ENCODE measurements at regions not wholly inside any gene's neighbourhood (a gene's known extent, or its start where the extent isn't known, plus 50 kb on each side); places are given as distances from the start of the nearest gene placed in this dataset.
A peak's percentile ranks its signal among the peaks of the same experiment; 100 is the strongest.

DNA sequence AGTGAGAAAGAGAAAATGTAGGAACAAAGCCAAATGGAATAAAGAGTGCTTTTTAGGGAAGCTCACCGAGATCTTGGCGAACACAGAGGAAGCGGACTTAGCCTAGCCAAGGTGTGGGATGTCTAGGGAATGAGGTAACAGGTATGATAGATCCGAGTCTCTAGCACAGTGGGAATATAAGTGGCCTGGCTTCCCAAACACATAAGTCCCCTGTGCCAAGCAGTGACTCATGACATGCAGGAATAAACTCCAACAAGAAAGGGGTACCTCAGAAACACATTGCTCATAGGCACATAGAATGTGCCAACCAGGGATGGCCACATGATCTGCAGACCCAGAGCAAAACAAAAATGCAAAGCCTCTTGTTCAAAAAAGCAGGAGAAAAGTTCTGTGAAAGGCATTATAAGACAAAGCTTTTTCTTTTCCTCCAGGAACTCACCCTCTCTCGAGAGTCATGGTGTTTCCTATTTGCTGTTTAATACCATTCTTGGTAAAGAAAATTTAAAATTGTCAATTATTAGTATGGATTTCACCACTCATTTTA, 542.5 kb downstream of the GATA3 start:
- peak; percentile 33 for DNase-seq (ENCODE audit: low read depth, low spot score)

DNA sequence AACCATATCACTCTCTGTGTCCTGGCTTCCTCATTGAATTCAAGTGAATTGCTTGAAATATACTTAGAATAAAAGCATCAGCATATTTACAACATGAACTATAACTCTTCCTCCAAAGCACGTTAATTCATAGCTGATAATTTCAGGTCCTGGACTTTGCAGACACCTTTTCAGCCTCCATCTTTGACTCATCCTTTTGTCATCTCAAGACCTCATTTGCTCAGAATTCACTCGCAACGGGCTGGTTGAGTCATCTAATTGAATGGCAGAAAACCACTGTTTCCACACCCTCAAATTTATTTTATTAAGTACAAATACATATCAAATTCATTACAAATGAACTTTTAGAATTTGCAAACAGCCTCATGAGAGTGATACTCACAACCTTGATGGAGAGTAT, 545.7 kb downstream of the GATA3 start:
- peak; percentile 14 for DNase-seq (ENCODE audit: low read depth, low spot score)

GRCh38 chr10:8602821-8603220, 548.3 kb downstream of the GATA3 start:
- DNase-seq (ENCODE audit: low read depth, low spot score), result no peak

- peak; percentile 9 for DNase-seq (ENCODE audit: low read depth, low spot score)
These were observed 559.6 kb downstream of the GATA3 start for GRCh38 chr10:8614054-8614565.

GRCh38 chr10:8615118-8615517, 560.6 kb downstream of the GATA3 start:
- no peak for DNase-seq (ENCODE audit: low read depth, low spot score)

GRCh38 chr10:8616166-8616565, 561.7 kb downstream of the GATA3 start:
- no peak for DNase-seq (ENCODE audit: low read depth, low spot score)

GRCh38 chr10:8617792-8618191, 563.3 kb downstream of the GATA3 start:
- no peak for DNase-seq (ENCODE audit: low read depth, low spot score)

GRCh38 chr10:8618834-8619233, 564.3 kb downstream of the GATA3 start:
- no peak for DNase-seq (ENCODE audit: low read depth, low spot score)

GRCh38 chr10:8628351-8628750, 573.9 kb downstream of the GATA3 start:
- no peak for DNase-seq (ENCODE audit: low read depth, low spot score)

GRCh38 chr10:8633909-8634308, 579.4 kb downstream of the GATA3 start:
- DNase-seq (ENCODE audit: low read depth, low spot score), result no peak

- DNase-seq (ENCODE audit: low read depth, low spot score), result no peak
These were observed 581.9 kb downstream of the GATA3 start for GRCh38 chr10:8636371-8636770.

DNA sequence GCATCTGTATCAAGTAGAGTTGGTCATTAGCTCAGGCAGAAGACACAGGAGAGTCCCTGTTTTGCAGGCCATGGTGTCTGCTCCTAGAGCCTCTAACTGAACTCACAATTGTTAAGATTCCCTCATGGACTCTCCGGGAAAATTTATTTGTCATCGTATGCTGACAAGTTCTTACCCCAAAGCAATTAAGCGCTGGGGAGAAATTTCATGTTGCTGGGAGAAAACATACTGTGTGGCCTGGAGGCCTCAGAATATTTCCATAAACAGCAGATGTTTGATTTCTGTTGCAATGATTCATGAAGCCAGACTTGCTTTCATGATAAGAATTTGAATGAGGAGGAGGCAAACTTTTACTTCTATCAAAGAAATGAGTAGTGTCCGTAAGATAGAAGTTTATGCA, 583.2 kb downstream of the GATA3 start:
- no peak for DNase-seq (ENCODE audit: low read depth, low spot score)

GRCh38 chr10:8638088-8638672, 583.7 kb downstream of the GATA3 start:
- no peak for DNase-seq (ENCODE audit: low read depth, low spot score)

- DNase-seq (ENCODE audit: low read depth, low spot score), result no peak
These were observed 585.1 kb downstream of the GATA3 start for GRCh38 chr10:8639486-8640185.

GRCh38 chr10:8640301-8640700, 585.8 kb downstream of the GATA3 start:
- DNase-seq (ENCODE audit: low read depth, low spot score), result no peak

DNA sequence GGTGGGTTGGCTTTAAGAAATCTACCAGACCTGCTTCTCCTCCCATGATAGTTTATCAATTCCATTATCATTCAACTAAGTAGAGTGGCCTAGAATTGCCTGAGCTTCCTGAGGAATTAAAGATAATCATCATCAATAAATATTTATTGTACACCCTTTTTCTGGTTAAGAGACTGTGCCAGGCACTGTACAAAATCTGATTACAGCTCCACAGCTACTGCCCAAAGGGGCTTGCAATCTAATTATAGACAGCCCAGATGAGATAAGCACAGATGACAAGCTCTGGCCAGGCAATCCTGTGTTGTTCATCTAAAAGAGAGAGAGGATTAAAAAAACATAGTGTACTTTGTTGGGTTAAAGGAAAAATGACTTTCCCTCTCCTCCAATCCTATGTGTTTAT, 586.4 kb downstream of the GATA3 start:
- DNase-seq (ENCODE audit: low read depth, low spot score), result no peak

DNA sequence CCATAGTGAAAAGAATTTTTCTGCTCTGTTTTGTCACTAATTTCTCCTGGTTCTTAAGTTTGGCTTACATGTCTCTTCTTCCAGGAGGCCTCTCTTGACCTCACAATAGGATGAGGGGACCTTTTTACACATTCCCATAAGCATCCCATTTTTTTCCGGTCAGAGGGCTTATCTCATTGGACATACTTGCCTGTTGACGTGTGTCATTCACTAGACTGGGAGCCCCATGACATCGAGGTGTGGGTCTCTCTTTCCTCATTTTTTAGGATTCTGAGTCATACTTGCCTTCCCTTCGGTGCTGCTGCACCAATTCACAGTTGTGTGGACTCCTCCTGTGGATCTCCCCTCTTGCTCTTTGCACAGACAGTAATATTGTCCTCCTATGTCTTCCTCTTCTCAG, 601.8 kb downstream of the GATA3 start:
- DNase-seq (ENCODE audit: low read depth, low spot score), result no peak

DNA sequence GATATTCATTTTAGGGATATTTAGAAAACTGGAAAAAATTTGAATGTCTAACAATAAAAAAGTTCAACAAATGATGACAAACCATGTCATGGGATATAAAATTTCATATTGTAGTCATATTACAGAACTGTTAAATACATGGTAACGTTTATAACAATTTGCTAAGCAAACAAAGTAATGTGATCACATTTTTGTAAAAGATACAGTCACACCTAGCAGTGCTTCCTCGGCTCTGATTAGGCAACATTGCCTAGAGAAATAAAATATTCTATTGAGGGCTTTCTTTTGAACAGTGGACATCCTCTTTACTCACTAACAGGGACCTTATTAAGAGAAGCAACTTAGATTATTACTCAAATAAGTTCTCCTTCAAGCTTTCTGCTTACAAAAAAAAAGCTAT, 605.5 kb downstream of the GATA3 start:
- DNase-seq (ENCODE audit: low read depth, low spot score), result no peak

- DNase-seq (ENCODE audit: low read depth, low spot score), result no peak
These were observed 607.4 kb downstream of the GATA3 start for GRCh38 chr10:8661886-8662285.

DNA sequence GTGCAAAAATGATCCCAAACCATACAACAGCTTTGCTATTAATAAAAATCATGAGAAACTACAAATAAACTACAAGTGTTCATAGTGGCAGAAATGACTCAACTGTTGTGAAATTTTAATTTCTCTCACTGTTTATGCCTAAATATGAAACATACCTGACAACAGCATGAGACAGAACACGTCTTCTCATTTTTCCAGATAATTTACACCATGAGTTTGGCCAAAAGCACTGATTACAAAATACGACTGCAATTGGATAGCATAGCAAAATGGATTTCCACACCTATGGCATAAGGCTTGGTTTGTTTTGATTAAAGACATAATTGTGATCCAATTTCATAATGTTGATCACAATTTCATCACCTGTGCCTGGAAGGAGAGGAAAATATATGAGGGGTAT, 608.6 kb downstream of the GATA3 start:
- DNase-seq (ENCODE audit: low read depth, low spot score), result no peak

GRCh38 chr10:8665322-8665721, 610.8 kb downstream of the GATA3 start:
- DNase-seq (ENCODE audit: low read depth, low spot score), result no peak

GRCh38 chr10:8670461-8670860, 616.0 kb downstream of the GATA3 start:
- DNase-seq (ENCODE audit: low read depth, low spot score), result no peak

GRCh38 chr10:8674230-8674629, 619.7 kb downstream of the GATA3 start:
- no peak for DNase-seq (ENCODE audit: low read depth, low spot score)
